SK-N-SH (cell line): ENCODE measurements at regions not wholly inside any gene's neighbourhood (a gene's known extent, or its start where the extent isn't known, plus 50 kb on each side); places are given as distances from the start of the nearest gene placed in this dataset.

Experiments used
- CTCF ChIP-seq: fragments of 200-600 bp; sonication (generic); IDR thresholded peaks from 2 replicates; pipeline ENCODE4 v1.6.1; 2017; ENCODE audit warnings: antibody characterized with exemption, mild to moderate bottlenecking, moderate library complexity
- RAD21 ChIP-seq: IDR thresholded peaks from 2 replicates; pipeline ENCODE4 v1.6.1; 2012; ENCODE audit warnings: mild to moderate bottlenecking, low read length
- RFX5 ChIP-seq: IDR thresholded peaks from 2 replicates; pipeline ENCODE4 v1.6.1; 2012; ENCODE audit warnings: mild to moderate bottlenecking, improper control_type of control experiment, low read length

DNA sequence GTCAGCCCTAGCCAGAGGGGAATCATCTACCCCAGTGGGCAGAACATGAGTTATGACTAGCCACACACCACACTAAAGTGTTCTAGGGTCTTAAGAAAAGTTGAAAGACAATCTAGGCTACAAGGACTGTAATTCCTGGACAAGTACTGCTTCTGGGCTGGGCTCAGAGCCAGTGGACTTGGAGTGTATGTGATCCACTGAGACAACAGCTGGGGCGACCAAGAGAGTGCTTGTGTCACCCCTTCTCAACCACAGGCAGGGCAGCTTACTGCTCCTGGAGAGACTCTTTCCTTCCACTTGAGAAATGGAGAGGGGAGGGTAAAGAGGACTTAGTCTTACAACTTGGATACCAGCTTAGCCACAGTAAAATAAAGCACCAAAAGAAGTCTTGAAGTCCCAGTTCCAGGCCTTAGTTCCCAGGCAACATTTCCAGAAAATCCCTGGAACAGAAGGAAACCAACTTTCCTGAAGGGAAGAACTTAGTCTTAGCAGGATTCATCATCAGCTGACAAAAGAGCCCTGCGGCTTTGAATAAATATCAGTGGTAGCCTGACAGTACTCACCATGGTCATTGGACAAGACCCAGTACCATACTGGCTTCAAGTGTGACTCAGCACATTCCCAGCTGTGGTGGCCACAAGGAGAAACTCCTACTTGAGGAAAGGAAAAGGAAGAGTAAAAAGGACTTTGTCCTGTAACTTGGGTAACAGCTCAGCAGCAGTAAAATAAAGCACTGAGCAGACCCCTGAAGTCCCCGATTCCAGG, 355.1 kb upstream of the ADGRB3 start:
- no peak for TF ChIP-seq RAD21
- TF ChIP-seq RFX5: no peak
- no peak for TF ChIP-seq CTCF
